ENCODE measurements at regions not wholly inside any gene's neighbourhood (a gene's known extent, or its start where the extent isn't known, plus 50 kb on each side); places are given as distances from the start of the nearest gene placed in this dataset.

DNA sequence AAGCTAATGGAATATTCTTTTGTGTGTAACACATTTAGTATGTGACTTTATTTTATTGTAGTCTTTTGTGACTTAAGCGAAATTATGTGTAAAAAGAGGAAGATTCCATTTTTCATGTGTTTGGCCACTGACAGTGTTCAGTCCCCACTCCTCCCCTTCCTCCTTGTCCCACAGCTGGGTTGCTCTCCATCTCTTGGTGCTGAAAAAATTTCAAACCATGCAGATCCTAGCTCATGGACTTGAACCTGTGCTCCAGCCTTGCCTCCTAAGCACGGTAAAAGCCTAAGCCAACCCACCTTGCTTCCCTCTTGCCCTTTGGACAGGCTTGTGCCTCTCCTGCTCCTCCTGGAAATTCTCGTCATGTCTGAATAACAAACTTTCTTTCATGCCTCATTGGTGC lies 2008.5 kb upstream of the TENM3 start:
- H3K27me3 ChIP-seq (ENCODE audit: insufficient read depth, low read length): no peaks in the 10 kb centered on the region
- H4K20me1 ChIP-seq (ENCODE audit: insufficient read depth, low read length): no peaks in the 10 kb centered on the region
- no peaks in the 10 kb centered on the region for H3K36me3 ChIP-seq (ENCODE audit: insufficient read depth, low read length)
- H3K4me1 ChIP-seq (ENCODE audit: insufficient read depth, low read length): no peaks in the 10 kb centered on the region
- H3K79me2 ChIP-seq (ENCODE audit: insufficient read depth, low read length): no peaks in the 10 kb centered on the region
- TF ChIP-seq, protein P1, sequence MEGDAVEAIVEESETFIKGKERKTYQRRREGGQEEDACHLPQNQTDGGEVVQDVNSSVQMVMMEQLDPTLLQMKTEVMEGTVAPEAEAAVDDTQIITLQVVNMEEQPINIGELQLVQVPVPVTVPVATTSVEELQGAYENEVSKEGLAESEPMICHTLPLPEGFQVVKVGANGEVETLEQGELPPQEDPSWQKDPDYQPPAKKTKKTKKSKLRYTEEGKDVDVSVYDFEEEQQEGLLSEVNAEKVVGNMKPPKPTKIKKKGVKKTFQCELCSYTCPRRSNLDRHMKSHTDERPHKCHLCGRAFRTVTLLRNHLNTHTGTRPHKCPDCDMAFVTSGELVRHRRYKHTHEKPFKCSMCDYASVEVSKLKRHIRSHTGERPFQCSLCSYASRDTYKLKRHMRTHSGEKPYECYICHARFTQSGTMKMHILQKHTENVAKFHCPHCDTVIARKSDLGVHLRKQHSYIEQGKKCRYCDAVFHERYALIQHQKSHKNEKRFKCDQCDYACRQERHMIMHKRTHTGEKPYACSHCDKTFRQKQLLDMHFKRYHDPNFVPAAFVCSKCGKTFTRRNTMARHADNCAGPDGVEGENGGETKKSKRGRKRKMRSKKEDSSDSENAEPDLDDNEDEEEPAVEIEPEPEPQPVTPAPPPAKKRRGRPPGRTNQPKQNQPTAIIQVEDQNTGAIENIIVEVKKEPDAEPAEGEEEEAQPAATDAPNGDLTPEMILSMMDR (IDR thresholded peaks at IDR 0.05; ENCODE audit: extremely low read depth, low read depth, low read length): no peak
- no peak overlapping the region for H3K4me2 ChIP-seq (ENCODE audit: insufficient read depth, low read length)
- no peak overlapping the region for H3K27ac ChIP-seq (ENCODE audit: low read depth, low read length)
- no peak overlapping the region for H2AFZ ChIP-seq (ENCODE audit: low read length)
- H3K4me3 ChIP-seq (ENCODE audit: insufficient read depth, low read length): no peak overlapping the region
- no peak for DNase-seq (ENCODE audit: insufficient read length, low spot score, missing footprints)
- H3K9me3 ChIP-seq (ENCODE audit: low read depth, low read length): peaks cover 3% of the 10 kb centered on the region

DNA sequence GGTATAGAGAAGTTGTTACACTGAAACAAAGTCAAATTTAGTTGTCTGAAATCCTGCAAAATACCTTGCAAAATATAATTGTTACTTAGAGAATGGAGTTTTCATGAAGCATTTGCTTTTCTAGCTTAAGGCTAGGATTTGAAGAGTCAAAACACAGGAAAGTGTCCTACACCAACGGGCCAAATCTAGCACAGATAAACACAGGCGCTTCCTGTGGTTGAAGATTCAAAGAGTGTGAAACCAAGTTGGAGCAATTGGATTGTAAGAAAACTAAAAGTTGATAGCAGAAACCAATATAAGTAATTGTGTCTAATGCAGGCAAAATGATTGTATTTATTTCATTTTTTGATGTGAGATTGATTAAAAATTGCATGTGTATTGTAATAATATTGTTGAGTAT lies 2002.5 kb upstream of the TENM3 start:
- no peaks in the 10 kb centered on the region for H3K4me1 ChIP-seq (ENCODE audit: insufficient read depth, low read length)
- no peaks in the 10 kb centered on the region for H4K20me1 ChIP-seq (ENCODE audit: insufficient read depth, low read length)
- H2AFZ ChIP-seq (ENCODE audit: low read length): no peak overlapping the region
- H3K79me2 ChIP-seq (ENCODE audit: insufficient read depth, low read length): no peaks in the 10 kb centered on the region
- H3K4me3 ChIP-seq (ENCODE audit: insufficient read depth, low read length): no peak overlapping the region
- no peaks in the 10 kb centered on the region for H3K27me3 ChIP-seq (ENCODE audit: insufficient read depth, low read length)
- no peak overlapping the region for H3K4me2 ChIP-seq (ENCODE audit: insufficient read depth, low read length)
- H3K36me3 ChIP-seq (ENCODE audit: insufficient read depth, low read length): no peaks in the 10 kb centered on the region
- TF ChIP-seq, protein P1 (IDR thresholded peaks at IDR 0.05; ENCODE audit: extremely low read depth, low read depth, low read length): no peak
- no peak overlapping the region for H3K27ac ChIP-seq (ENCODE audit: low read depth, low read length)
- no peak for DNase-seq (ENCODE audit: insufficient read length, low spot score, missing footprints)
- peaks cover 6% of the 10 kb centered on the region for H3K9me3 ChIP-seq (ENCODE audit: low read depth, low read length)

DNA sequence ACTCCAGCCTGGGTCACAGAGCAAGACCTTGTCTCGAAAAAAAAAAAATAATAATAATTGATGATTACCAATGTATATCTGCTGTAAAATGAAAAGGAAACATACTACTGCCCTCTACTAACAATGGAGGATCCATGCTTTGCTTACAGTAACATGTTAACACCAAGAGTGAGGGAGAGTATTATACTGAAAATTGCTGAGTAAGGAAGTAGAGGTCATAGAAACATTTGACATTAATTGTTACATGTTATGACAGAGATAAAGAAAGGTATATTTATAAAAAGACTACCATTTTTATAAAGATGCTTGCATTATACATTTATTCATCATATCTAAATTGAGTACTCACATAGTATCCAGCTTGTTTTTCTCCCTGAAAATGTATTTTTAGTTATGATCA lies 1989.8 kb upstream of the TENM3 start:
- no peaks in the 10 kb centered on the region for H3K79me2 ChIP-seq (ENCODE audit: insufficient read depth, low read length)
- H3K4me3 ChIP-seq (ENCODE audit: insufficient read depth, low read length): no peak overlapping the region
- DNase-seq (ENCODE audit: insufficient read length, low spot score, missing footprints): no peak
- H4K20me1 ChIP-seq (ENCODE audit: insufficient read depth, low read length): no peaks in the 10 kb centered on the region
- H3K4me1 ChIP-seq (ENCODE audit: insufficient read depth, low read length): no peaks in the 10 kb centered on the region
- no peaks in the 10 kb centered on the region for H3K36me3 ChIP-seq (ENCODE audit: insufficient read depth, low read length)
- no peak overlapping the region for H2AFZ ChIP-seq (ENCODE audit: low read length)
- TF ChIP-seq, protein P1 (IDR thresholded peaks at IDR 0.05; ENCODE audit: extremely low read depth, low read depth, low read length): no peak
- no peak overlapping the region for H3K27ac ChIP-seq (ENCODE audit: low read depth, low read length)
- no peaks in the 10 kb centered on the region for H3K27me3 ChIP-seq (ENCODE audit: insufficient read depth, low read length)
- H3K9me3 ChIP-seq (ENCODE audit: low read depth, low read length): peaks cover 2% of the 10 kb centered on the region
- H3K4me2 ChIP-seq (ENCODE audit: insufficient read depth, low read length): no peak overlapping the region

DNA sequence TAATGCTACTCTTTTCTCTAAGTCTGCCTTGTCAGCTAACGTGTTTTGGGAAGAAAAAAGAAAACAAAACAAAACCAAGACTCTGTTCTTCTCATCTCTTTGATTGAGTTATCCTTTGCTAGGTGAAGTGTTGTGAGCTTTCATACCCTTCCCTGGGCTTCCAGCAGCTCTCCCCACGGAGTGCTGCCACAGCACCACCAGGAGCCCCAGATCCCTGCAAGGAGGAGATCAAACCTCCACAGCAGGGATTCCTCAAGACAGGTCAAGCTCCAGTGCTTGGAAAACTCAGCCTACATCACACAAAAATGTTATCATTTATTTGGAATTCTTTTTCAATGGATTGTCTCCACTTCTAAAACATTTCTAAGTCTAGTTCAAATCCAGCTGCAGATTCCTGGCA lies 1981.9 kb upstream of the TENM3 start:
- DNase-seq (ENCODE audit: insufficient read length, low spot score, missing footprints): no peak
- H3K4me2 ChIP-seq (ENCODE audit: insufficient read depth, low read length): no peak overlapping the region
- peaks cover 2% of the 10 kb centered on the region for H3K9me3 ChIP-seq (ENCODE audit: low read depth, low read length)
- H3K27ac ChIP-seq (ENCODE audit: low read depth, low read length): no peak overlapping the region
- TF ChIP-seq, protein P1 (IDR thresholded peaks at IDR 0.05; ENCODE audit: extremely low read depth, low read depth, low read length): no peak
- H4K20me1 ChIP-seq (ENCODE audit: insufficient read depth, low read length): no peaks in the 10 kb centered on the region
- H3K79me2 ChIP-seq (ENCODE audit: insufficient read depth, low read length): no peaks in the 10 kb centered on the region
- no peaks in the 10 kb centered on the region for H3K27me3 ChIP-seq (ENCODE audit: insufficient read depth, low read length)
- no peak overlapping the region for H3K4me3 ChIP-seq (ENCODE audit: insufficient read depth, low read length)
- no peak overlapping the region for H2AFZ ChIP-seq (ENCODE audit: low read length)
- H3K4me1 ChIP-seq (ENCODE audit: insufficient read depth, low read length): no peaks in the 10 kb centered on the region
- H3K36me3 ChIP-seq (ENCODE audit: insufficient read depth, low read length): no peaks in the 10 kb centered on the region
